GM10266 (cell line): ENCODE measurements at regions not wholly inside any gene's neighbourhood (a gene's known extent, or its start where the extent isn't known, plus 50 kb on each side); places are given as distances from the start of the nearest gene placed in this dataset.

Experiments used
- DNase-seq: peaks from one replicate; pipeline ENCODE4 v3.0.0; 2012; ENCODE audit errors: extremely low spot score
- TF ChIP-seq, protein P1 (sequence below): IDR thresholded peaks from 2 replicates; pipeline ENCODE4 v1.5.1; 2012; ENCODE audit warnings: mild to moderate bottlenecking, low read depth; ENCODE audit not compliant: control insufficient read depth, insufficient read depth; ENCODE audit errors: missing control alignments

DNA sequence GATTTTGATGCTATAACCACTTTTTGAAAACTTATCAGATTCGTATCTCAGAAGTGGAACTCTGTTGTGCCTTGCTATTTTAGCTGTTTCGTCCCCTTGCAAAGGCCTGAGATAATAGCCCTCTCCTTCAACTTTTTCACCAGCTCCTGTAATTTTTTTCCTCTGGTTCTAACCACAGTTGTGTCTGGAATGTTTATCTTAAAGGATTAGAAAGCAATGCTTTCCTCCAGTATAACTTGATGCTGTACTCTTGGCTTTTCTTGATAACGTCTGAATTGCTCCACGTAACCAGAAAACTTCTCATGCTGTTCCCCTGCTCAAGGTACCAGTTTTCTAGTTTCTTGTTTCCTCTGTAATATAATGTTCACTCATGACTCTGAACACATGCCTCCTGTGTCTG, 209.4 kb downstream of the DTWD2 start:
- TF ChIP-seq, protein P1, sequence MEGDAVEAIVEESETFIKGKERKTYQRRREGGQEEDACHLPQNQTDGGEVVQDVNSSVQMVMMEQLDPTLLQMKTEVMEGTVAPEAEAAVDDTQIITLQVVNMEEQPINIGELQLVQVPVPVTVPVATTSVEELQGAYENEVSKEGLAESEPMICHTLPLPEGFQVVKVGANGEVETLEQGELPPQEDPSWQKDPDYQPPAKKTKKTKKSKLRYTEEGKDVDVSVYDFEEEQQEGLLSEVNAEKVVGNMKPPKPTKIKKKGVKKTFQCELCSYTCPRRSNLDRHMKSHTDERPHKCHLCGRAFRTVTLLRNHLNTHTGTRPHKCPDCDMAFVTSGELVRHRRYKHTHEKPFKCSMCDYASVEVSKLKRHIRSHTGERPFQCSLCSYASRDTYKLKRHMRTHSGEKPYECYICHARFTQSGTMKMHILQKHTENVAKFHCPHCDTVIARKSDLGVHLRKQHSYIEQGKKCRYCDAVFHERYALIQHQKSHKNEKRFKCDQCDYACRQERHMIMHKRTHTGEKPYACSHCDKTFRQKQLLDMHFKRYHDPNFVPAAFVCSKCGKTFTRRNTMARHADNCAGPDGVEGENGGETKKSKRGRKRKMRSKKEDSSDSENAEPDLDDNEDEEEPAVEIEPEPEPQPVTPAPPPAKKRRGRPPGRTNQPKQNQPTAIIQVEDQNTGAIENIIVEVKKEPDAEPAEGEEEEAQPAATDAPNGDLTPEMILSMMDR: no peak
- DNase-seq: no peak

DNA sequence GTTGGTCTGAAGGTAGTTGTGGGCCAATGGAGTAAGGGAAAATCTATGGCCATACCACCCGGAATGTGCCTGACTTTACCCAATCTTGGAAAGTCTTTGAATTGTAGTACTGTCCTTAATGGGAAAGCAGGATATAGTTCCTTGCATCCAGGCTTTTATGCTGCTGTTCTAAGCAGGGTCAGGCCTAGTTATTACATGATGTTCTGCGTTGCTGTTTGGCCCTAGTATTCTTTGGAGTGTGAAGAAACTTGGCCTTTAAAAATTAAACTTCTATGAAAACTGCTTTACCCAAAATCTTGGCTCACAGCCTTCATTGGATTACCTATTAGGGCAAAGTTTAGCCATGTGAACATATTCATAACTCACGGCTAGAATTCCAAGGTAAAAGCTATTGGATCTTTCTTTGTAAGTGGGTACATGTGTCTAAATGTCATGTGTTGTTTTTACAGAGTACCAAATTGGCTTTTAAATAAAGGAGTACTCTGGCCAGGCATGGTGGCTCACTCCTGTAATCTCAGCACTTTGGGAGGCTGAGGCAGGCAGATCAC, 211.1 kb downstream of the DTWD2 start:
- DNase-seq: no peak
- TF ChIP-seq, protein P1: no peak

DNA sequence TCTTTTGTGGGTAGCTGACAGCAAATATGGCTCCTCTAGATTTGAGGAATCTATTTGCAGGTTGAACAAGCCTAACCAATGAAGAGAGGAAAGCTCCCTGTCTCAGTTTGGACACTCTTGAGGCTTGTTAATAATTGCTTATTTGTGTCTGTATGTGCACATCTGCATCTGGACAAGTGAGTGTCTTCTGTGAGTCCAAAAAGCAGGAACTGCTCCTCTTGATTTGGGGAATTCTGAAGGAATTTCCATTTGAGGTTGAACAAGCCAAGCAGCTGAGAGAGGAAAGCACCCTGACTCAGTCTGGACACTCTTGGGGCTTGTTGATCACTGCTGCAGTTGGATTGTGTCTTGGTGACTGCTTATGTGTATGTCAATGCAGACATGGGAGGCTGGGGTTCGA, 211.6 kb downstream of the DTWD2 start:
- no peak for DNase-seq
- TF ChIP-seq, protein P1: no peak

DNA sequence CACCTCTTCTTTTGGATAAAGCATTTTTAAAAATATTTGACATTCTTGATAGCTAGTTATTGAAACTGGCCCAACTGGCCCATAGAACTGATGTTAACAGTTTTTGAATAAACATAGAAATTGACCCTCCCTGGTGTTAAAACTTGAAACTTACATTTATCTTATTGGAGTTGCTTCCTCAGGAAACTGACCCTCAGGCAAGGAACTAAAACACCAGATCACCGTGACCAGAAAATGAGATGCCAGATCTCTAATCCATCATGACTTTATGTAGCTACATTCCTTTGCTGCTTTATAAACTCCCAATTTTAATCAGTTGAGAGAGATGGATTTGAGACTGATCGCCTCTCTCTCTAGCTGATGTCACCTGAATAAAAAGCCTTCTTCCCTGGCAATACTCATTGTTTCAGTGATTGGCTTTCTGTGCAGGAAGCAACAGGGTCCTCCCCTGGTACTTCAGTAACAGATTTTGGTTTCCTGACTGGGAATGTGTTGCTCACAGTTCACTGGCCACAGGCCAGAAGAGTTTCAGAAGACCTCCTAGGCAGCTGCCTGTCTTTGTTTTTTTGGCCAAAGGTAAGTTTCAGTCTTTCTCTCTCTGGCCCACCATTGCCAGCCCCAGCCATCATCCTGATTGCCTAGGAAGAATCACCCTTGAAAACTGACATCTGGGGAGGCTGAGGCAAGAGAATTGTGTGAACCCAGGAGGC, 212.4 kb downstream of the DTWD2 start:
- TF ChIP-seq, protein P1: no peak
- DNase-seq: no peak

DNA sequence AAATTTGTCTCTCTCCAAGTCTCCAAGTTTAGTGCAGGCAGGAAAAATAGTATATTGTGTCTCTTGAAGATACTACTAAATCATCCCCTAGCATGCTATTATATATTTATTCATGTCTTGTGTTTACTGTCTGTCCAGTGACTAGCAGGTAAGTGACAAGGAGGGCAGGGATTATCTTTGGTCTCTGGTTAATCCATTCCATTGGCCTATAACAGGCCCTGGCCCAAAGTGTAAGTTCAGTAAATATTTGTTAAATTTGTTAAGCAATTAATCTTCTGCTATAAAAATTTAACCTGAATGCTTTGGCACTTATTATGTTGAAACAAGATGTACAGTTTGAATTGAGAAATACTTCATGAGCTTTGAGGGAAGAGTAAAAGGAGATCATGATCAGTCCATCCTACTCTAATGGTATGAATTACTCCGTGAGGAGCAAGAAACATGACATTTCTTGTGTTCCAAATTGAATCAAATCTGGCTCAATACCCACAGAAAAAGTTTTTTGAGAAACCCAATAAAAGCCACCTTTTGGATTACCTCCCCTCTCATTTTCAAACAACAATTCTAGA, 219.7 kb downstream of the DTWD2 start:
- DNase-seq: no peak

DNA sequence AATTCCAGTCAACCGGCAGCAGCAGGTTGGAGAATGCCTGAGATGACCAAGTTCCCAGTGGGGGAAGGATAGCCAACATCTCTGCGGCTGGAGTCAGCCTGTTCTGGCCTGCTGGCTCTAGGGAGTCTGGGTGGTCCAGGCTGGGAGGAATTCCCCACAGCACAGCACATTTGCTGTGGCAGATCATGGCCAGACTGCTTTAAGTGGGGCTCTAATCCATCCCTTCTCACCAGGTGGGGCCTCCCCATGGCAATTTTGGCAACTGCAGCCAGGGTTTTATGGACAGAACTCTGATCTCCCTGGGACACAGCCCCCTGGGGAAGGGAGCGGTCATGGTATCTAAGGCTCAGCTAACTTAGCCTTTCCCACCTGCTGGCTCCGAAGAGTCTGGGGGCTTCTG, 226.1 kb downstream of the DTWD2 start:
- no peak for DNase-seq
- TF ChIP-seq, protein P1: no peak

More for the DNA sequence above, 219.7 kb downstream of the DTWD2 start:
- TF ChIP-seq, protein P1: no peak

DNA sequence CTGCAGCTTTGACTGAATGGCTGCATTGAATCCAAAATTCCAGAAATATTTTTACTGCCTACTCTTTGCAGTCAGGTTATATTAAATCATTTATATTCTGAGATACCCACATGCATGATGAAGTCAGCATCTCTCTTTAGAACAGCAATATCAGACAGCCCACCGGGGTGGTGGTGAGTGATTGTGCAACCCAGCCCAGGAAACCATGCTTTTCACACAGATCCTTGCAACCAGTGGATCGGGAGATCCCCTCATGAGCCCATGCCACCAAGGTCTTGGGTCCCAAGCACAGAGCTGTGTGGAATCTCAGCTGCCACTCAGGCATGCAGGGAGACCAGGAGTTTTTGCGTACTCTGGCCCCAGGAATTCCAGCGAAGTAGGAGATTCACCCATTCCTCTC, 226.5 kb downstream of the DTWD2 start:
- TF ChIP-seq, protein P1: no peak
- DNase-seq: no peak
